ENCODE measurements at regions not wholly inside any gene's neighbourhood (a gene's known extent, or its start where the extent isn't known, plus 50 kb on each side); places are given as distances from the start of the nearest gene placed in this dataset.

- 90 to 95% methylated on average over 2 of the region's 2 CpGs for WGBS, 2 donors
- ATAC-seq: no peak
- TF ChIP-seq, protein P1, sequence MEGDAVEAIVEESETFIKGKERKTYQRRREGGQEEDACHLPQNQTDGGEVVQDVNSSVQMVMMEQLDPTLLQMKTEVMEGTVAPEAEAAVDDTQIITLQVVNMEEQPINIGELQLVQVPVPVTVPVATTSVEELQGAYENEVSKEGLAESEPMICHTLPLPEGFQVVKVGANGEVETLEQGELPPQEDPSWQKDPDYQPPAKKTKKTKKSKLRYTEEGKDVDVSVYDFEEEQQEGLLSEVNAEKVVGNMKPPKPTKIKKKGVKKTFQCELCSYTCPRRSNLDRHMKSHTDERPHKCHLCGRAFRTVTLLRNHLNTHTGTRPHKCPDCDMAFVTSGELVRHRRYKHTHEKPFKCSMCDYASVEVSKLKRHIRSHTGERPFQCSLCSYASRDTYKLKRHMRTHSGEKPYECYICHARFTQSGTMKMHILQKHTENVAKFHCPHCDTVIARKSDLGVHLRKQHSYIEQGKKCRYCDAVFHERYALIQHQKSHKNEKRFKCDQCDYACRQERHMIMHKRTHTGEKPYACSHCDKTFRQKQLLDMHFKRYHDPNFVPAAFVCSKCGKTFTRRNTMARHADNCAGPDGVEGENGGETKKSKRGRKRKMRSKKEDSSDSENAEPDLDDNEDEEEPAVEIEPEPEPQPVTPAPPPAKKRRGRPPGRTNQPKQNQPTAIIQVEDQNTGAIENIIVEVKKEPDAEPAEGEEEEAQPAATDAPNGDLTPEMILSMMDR (IDR thresholded peaks at IDR 0.05): no peak
These were observed 228.3 kb downstream of the DLEU7 start for GRCh38 chr13:50615234-50615633.

GRCh38 chr13:50616101-50616500 is 227.4 kb downstream of the DLEU7 start:
- Histone ChIP-seq H3K27ac (no peak overlapping the region), H3K27me3 (no peaks in the 10 kb centered on the region), H3K4me1 (peaks cover 0 to 7% (median 0%) of the 10 kb centered on the region in 9 donors), H3K4me3 (no peak overlapping the region), H3K36me3 (no peaks in the 10 kb centered on the region), H3K9me3 (no peaks in the 10 kb centered on the region)
- 90 to 91% methylated on average over 2 of the region's 2 CpGs for WGBS, 2 donors
- DNase-seq (no peak), ATAC-seq (no peak)
- TF ChIP-seq, protein P1 (IDR thresholded peaks at IDR 0.05): no peak
- intact Hi-C loops (cut with DNase I): no loop called here

More at GRCh38 chr13:50615234-50615633, 228.3 kb downstream of the DLEU7 start:
- no peaks in the 10 kb centered on the region for H3K36me3 ChIP-seq
- no peak overlapping the region for H3K27ac ChIP-seq
- DNase-seq: no peak
- H3K4me1 ChIP-seq: peaks cover 0 to 7% (median 0%) of the 10 kb centered on the region in 9 donors
- intact Hi-C loops (cut with DNase I): no loop called here
- no peak overlapping the region for H3K4me3 ChIP-seq
- H3K27me3 ChIP-seq: no peaks in the 10 kb centered on the region
- H3K9me3 ChIP-seq: no peaks in the 10 kb centered on the region

DNA sequence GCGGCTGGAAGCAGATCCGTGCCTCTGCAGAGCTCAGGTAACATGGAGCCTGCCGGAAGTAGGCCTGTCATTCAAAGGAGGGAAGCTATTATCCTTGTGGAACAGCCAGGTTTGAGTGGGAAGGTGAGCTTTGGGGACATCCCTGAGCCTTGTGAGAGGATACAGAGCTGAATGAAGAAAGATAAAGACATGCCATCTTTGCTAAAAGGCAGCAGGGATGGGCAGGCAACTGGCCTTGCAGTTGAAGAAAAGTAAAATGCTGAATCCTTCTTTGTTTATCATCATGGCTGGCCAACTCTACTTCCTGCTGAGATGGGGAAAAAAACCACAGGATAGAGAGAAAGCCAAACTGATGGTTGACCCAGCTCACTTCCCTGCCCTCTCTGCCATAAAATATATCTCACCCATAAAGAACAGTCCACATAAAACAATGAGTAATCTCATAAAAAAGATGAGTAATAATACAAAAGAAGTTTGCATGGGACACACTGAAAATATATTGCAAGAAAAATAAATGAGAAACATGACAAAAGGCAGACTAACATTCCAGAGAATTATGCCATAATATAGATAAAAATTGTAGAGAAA is 226.3 kb downstream of the DLEU7 start:
- Histone ChIP-seq H3K36me3 (no peaks in the 10 kb centered on the region), H3K27me3 (no peaks in the 10 kb centered on the region), H3K4me1 (peaks cover 0 to 7% (median 0%) of the 10 kb centered on the region in 9 donors), H3K9me3 (no peaks in the 10 kb centered on the region), H3K4me3 (no peak overlapping the region), H3K27ac (peak overlapping the region in 1 of 10 donors; percentile 28)
- ATAC-seq (no peak), DNase-seq (no peak)
- intact Hi-C loops (cut with DNase I): no loop called here
- 94 to 96% methylated on average over 3 of the region's 3 CpGs for WGBS, 2 donors
- TF ChIP-seq, protein P1 (IDR thresholded peaks at IDR 0.05): no peak

DNA sequence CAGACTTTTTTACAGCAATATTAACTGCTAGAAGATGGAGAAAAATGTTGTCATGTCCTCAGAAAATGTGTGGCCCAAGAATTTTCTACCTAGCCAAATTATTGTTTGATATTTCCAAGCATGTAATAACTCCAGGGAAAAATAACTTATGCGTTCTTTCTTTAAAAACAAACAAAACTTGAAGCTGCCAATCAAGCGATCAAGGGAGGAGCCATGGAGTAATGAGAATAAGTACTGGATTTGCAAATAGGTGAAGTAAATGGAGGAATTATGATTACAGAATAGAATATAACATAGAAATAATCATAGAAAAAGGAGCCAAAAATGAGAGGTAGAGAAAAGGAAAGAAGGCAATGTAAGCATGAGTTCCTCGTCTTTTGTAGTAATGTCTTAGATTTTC is 225.3 kb downstream of the DLEU7 start:
- WGBS, 2 donors: 97 to 98% methylated on average over 3 of the region's 3 CpGs
- Histone ChIP-seq H3K36me3 (no peaks in the 10 kb centered on the region), H3K9me3 (no peaks in the 10 kb centered on the region), H3K27me3 (no peaks in the 10 kb centered on the region), H3K4me1 (peaks cover 0 to 6% (median 0%) of the 10 kb centered on the region in 9 donors), H3K4me3 (no peak overlapping the region), H3K27ac (no peak overlapping the region)
- ATAC-seq (no peak), DNase-seq (no peak)
- TF ChIP-seq, protein P1 (IDR thresholded peaks at IDR 0.05): no peak
- intact Hi-C loops (cut with DNase I): no loop called here
